GM23338 (cell line): ENCODE measurements at regions not wholly inside any gene's neighbourhood (a gene's known extent, or its start where the extent isn't known, plus 50 kb on each side); places are given as distances from the start of the nearest gene placed in this dataset.

Experiments used
- ATAC-seq: fragments of 200-7000 bp; cut with Tn5 transposase; 3 replicates; pipeline ENCODE4 v1.9.1; 2020
- DNase-seq: peaks from one replicate; pipeline ENCODE4 v3.0.0-alpha.2; 2015; ENCODE audit warnings: low spot score
- H2AFZ ChIP-seq: fragments of 200-600 bp; sonication (generic); 2 replicates; pipeline ENCODE4 v1.8.0; 2016; ENCODE audit warnings: antibody characterized with exemption, mild to moderate bottlenecking, moderate library complexity
- H3F3A ChIP-seq: fragments of 200-600 bp; sonication (generic); replicated peaks from 2 replicates; pipeline ENCODE4 v1.8.0; 2017; ENCODE audit warnings: antibody characterized with exemption, mixed run types, low read depth
- H3K27ac ChIP-seq: fragments of 200-600 bp; sonication (generic); 2 replicates; pipeline ENCODE4 v1.6.1; 2016; ENCODE audit warnings: low read depth
- H3K27me3 ChIP-seq: fragments of 200-600 bp; sonication (generic); 2 replicates; pipeline ENCODE4 v1.8.0; 2016; ENCODE audit warnings: mild to moderate bottlenecking, mixed run types, moderate library complexity; ENCODE audit not compliant: insufficient read depth
- H3K36me3 ChIP-seq: fragments of 200-600 bp; sonication (generic); 2 replicates; pipeline ENCODE4 v1.8.0; 2016; ENCODE audit warnings: mild to moderate bottlenecking; ENCODE audit not compliant: insufficient read depth
- H3K4me1 ChIP-seq: fragments of 200-600 bp; sonication (generic); 2 replicates; pipeline ENCODE4 v1.8.0; 2016; ENCODE audit warnings: mild to moderate bottlenecking, moderate library complexity; ENCODE audit not compliant: insufficient read depth
- H3K4me2 ChIP-seq: fragments of 200-600 bp; sonication (generic); 2 replicates; pipeline ENCODE4 v1.7.1; 2017; ENCODE audit warnings: mixed run types
- H3K4me3 ChIP-seq: fragments of 200-600 bp; sonication (generic); 2 replicates; pipeline ENCODE4 v1.6.1; 2016; ENCODE audit warnings: mixed run types
- H3K79me2 ChIP-seq: fragments of 200-600 bp; sonication (generic); replicated peaks from 2 replicates; pipeline ENCODE4 v1.8.0; 2017; ENCODE audit warnings: mild to moderate bottlenecking; ENCODE audit not compliant: insufficient read depth
- H3K9me2 ChIP-seq: fragments of 200-600 bp; sonication (generic); 2 replicates; pipeline ENCODE4 v1.8.0; 2017; ENCODE audit not compliant: insufficient read depth
- H4K20me1 ChIP-seq: fragments of 200-600 bp; sonication (generic); replicated peaks from 2 replicates; pipeline ENCODE4 v1.8.0; 2017; ENCODE audit warnings: mild to moderate bottlenecking; ENCODE audit not compliant: insufficient read depth
- H3K27ac Mint-ChIP-seq: 2 replicates; pipeline ENCODE4 v1.8.0; 2020; ENCODE audit warnings: inconsistent platforms, mild to moderate bottlenecking, moderate library complexity, mixed read lengths
- H3K27me3 Mint-ChIP-seq: 3 replicates; pipeline ENCODE4 v1.8.0; 2022; ENCODE audit warnings: low read depth, mild to moderate bottlenecking, moderate library complexity, mixed read lengths, inconsistent platforms; ENCODE audit not compliant: insufficient read depth, poor library complexity
- H3K36me3 Mint-ChIP-seq: 3 replicates; pipeline ENCODE4 v1.8.0; 2021; ENCODE audit warnings: low read depth, mild to moderate bottlenecking, inconsistent platforms, moderate library complexity, mixed read lengths
- H3K4me1 Mint-ChIP-seq: 3 replicates; pipeline ENCODE4 v1.8.0; 2020; ENCODE audit warnings: mild to moderate bottlenecking, inconsistent platforms, mixed read lengths
- H3K4me3 Mint-ChIP-seq: 3 replicates; pipeline ENCODE4 v1.8.0; 2021; ENCODE audit warnings: moderate library complexity, mild to moderate bottlenecking, inconsistent platforms, mixed read lengths
- H3K9me3 Mint-ChIP-seq: 3 replicates; pipeline ENCODE4 v1.8.0; 2020; ENCODE audit warnings: moderate library complexity, mild to moderate bottlenecking, inconsistent platforms, mixed read lengths
- EZH2 ChIP-seq: fragments of 200-600 bp; sonication (generic); IDR thresholded peaks from one replicate; pipeline ENCODE4 v1.8.0; 2017; ENCODE audit warnings: antibody characterized with exemption, mild to moderate bottlenecking, low read depth; ENCODE audit not compliant: unreplicated experiment
- EZH2phosphoT487 ChIP-seq: fragments of 200-600 bp; sonication (generic); IDR thresholded peaks from one replicate; pipeline ENCODE4 v1.8.1; 2018; ENCODE audit warnings: antibody characterized with exemption; ENCODE audit not compliant: unreplicated experiment
- NANOG ChIP-seq: IDR thresholded peaks from 2 replicates; pipeline ENCODE4 v1.6.1; 2016; ENCODE audit warnings: antibody characterized with exemption, borderline replicate concordance
- STAT1 ChIP-seq: IDR thresholded peaks from one replicate; pipeline ENCODE4 v1.6.1; 2016; ENCODE audit warnings: antibody characterized with exemption; ENCODE audit not compliant: unreplicated experiment
- ZNF114 ChIP-seq: fragments of 250-450 bp; sonication (Bioruptor Pico); IDR thresholded peaks from 2 replicates; pipeline ENCODE4 v1.5.0; 2020; ENCODE audit warnings: mild to moderate bottlenecking, moderate library complexity
- ZNF331 ChIP-seq: fragments of 250-450 bp; sonication (Bioruptor Pico); IDR thresholded peaks from 2 replicates; pipeline ENCODE4 v1.5.0; 2020; ENCODE audit warnings: low read depth, mild to moderate bottlenecking, moderate library complexity
- TF ChIP-seq, protein P1 (sequence below), 2 experiments: fragments of 200-600 bp in 1 of 2; sonication (generic) in 1 of 2; conservative IDR thresholded peaks; 2 replicates each; pipeline versions ENCODE4 v1.5.1 to v1.6.1; 2016 to 2017; ENCODE audit warnings: antibody characterized with exemption in 2 of 2, low read depth in 2 of 2, mild to moderate bottlenecking in 2 of 2, moderate library complexity in 1 of 2
- TF ChIP-seq, protein P2 (sequence below): IDR thresholded peaks from 2 replicates; pipeline ENCODE4 v1.6.1; 2016; ENCODE audit warnings: antibody characterized with exemption
- TF ChIP-seq, protein P3 (sequence below): IDR thresholded peaks from one replicate; pipeline ENCODE4 v1.6.1; 2018; ENCODE audit warnings: antibody characterized with exemption; ENCODE audit not compliant: unreplicated experiment

DNA sequence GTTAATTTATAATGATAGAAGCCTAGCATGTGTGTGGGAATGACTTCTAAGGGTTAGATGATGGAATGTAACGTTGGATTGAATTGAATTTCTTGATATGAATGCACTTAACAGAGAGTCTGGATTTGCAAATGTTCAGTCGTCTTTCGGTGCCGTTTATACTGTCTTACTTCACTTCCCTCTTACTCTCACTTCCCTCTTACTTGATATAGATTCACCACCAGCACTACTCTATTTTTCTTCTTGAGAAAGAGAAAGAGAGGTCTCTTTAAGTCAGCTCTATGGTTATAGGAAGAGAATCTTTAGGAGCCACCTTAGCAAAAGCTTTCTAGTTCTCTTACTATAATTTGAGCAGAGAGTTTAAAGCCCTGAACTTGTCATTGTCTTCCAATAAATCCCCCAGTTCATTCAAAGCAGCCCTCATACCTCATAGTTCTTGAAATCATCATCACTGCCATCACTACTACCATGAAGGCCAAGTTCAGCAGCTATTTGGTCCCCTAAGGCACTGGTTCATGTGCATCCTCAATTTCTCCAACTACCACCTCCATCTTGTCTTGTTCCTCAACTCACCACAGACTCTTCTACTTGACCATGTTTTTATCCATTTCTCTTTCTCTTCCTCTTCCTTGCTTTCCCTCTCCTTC lies 501.7 kb upstream of the TCF4 start:
- no peaks in the 10 kb centered on the region for H3K27me3 ChIP-seq
- no peak for DNase-seq
- no peak overlapping the region for H3K4me3 ChIP-seq
- no peaks in the 10 kb centered on the region for H4K20me1 ChIP-seq
- 0 out of 2 replicates have a peak, but pooled peaks cover 5% of the 10 kb centered on the region for H3K4me1 ChIP-seq
- TF ChIP-seq STAT1: no peak
- Mint-ChIP-seq H3K27ac (no peak overlapping the region), H3K4me1 (peaks cover 7% of the 10 kb centered on the region), H3K27me3 (no peaks in the 10 kb centered on the region), H3K36me3 (no peaks in the 10 kb centered on the region), H3K4me3 (no peak overlapping the region), H3K9me3 (no peaks in the 10 kb centered on the region)
- no peaks in the 10 kb centered on the region for H3F3A ChIP-seq
- peaks cover 9% of the 10 kb centered on the region; the same call in 1 of the 2 replicates for H3K9me2 ChIP-seq
- no peaks in the 10 kb centered on the region for H3K79me2 ChIP-seq
- ATAC-seq: no peak
- no peaks in the 10 kb centered on the region for H3K36me3 ChIP-seq
- no peak overlapping the region for H2AFZ ChIP-seq
- no peak overlapping the region for H3K4me2 ChIP-seq
- H3K27ac ChIP-seq: no peak overlapping the region

DNA sequence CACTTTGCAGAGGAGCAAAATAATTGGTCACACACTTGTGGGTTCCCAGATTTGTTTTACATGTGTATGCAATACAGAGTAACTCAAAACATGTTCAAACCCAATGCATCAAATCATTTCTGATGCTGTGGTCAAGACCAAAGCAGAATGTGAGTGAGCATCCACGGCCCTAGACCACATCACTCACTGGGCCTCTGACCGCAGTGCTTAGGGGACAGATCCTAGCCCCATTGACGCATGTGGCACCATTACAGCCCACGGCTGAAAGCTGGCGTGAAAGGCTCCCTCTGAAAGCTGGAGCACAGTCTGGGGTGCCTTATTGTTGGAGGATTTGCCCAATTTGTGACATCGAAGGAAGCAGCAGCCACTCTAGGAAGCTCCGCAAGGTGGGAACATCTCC lies 498.8 kb upstream of the TCF4 start:
- Histone ChIP-seq H3K27me3 (no peaks in the 10 kb centered on the region), H2AFZ (no peak overlapping the region), H3K4me2 (no peak overlapping the region), H3K9me2 (peaks cover 15% of the 10 kb centered on the region; the same call in 1 of the 2 replicates), H3K36me3 (no peaks in the 10 kb centered on the region), H3K4me3 (no peak overlapping the region), H4K20me1 (no peaks in the 10 kb centered on the region), H3K27ac (no peak overlapping the region), H3K4me1 (0 out of 2 replicates have a peak, but pooled peaks cover 10% of the 10 kb centered on the region), H3K79me2 (no peaks in the 10 kb centered on the region), H3F3A (no peaks in the 10 kb centered on the region)
- Mint-ChIP-seq H3K4me3 (no peak overlapping the region), H3K27ac (no peak overlapping the region), H3K27me3 (no peaks in the 10 kb centered on the region), H3K36me3 (no peaks in the 10 kb centered on the region), H3K9me3 (no peaks in the 10 kb centered on the region; the same call in 2 of the 3 replicates), H3K4me1 (peaks cover 20% of the 10 kb centered on the region)
- DNase-seq (no peak), ATAC-seq (no peak)
- TF ChIP-seq EZH2 (no peak), ZNF114 (CRISPR knock-in tag) (no peak), NANOG (no peak), STAT1 (no peak), EZH2phosphoT487 (no peak), ZNF331 (CRISPR knock-in tag) (no peak)
- TF ChIP-seq, protein P1, sequence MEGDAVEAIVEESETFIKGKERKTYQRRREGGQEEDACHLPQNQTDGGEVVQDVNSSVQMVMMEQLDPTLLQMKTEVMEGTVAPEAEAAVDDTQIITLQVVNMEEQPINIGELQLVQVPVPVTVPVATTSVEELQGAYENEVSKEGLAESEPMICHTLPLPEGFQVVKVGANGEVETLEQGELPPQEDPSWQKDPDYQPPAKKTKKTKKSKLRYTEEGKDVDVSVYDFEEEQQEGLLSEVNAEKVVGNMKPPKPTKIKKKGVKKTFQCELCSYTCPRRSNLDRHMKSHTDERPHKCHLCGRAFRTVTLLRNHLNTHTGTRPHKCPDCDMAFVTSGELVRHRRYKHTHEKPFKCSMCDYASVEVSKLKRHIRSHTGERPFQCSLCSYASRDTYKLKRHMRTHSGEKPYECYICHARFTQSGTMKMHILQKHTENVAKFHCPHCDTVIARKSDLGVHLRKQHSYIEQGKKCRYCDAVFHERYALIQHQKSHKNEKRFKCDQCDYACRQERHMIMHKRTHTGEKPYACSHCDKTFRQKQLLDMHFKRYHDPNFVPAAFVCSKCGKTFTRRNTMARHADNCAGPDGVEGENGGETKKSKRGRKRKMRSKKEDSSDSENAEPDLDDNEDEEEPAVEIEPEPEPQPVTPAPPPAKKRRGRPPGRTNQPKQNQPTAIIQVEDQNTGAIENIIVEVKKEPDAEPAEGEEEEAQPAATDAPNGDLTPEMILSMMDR (conservative IDR thresholded peaks at IDR 0.05; ENCODE audit: low read depth in 2 of 2): no peak
- TF ChIP-seq, protein P2, sequence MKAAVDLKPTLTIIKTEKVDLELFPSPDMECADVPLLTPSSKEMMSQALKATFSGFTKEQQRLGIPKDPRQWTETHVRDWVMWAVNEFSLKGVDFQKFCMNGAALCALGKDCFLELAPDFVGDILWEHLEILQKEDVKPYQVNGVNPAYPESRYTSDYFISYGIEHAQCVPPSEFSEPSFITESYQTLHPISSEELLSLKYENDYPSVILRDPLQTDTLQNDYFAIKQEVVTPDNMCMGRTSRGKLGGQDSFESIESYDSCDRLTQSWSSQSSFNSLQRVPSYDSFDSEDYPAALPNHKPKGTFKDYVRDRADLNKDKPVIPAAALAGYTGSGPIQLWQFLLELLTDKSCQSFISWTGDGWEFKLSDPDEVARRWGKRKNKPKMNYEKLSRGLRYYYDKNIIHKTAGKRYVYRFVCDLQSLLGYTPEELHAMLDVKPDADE: no peak
- TF ChIP-seq, protein P3, sequence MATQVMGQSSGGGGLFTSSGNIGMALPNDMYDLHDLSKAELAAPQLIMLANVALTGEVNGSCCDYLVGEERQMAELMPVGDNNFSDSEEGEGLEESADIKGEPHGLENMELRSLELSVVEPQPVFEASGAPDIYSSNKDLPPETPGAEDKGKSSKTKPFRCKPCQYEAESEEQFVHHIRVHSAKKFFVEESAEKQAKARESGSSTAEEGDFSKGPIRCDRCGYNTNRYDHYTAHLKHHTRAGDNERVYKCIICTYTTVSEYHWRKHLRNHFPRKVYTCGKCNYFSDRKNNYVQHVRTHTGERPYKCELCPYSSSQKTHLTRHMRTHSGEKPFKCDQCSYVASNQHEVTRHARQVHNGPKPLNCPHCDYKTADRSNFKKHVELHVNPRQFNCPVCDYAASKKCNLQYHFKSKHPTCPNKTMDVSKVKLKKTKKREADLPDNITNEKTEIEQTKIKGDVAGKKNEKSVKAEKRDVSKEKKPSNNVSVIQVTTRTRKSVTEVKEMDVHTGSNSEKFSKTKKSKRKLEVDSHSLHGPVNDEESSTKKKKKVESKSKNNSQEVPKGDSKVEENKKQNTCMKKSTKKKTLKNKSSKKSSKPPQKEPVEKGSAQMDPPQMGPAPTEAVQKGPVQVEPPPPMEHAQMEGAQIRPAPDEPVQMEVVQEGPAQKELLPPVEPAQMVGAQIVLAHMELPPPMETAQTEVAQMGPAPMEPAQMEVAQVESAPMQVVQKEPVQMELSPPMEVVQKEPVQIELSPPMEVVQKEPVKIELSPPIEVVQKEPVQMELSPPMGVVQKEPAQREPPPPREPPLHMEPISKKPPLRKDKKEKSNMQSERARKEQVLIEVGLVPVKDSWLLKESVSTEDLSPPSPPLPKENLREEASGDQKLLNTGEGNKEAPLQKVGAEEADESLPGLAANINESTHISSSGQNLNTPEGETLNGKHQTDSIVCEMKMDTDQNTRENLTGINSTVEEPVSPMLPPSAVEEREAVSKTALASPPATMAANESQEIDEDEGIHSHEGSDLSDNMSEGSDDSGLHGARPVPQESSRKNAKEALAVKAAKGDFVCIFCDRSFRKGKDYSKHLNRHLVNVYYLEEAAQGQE: no peak
